T47D (cell line): ENCODE measurements at regions not wholly inside any gene's neighbourhood (a gene's known extent, or its start where the extent isn't known, plus 50 kb on each side); places are given as distances from the start of the nearest gene placed in this dataset.

Experiments used
- DNase-seq, 2 experiments: peaks; one replicate each; pipeline versions ENCODE4 v3.0.0 to v3.0.0-alpha.2; 2011 to 2012; ENCODE audit warnings: low read depth in 1 of 2, low spot score in 1 of 2
- JUND ChIP-seq: IDR thresholded peaks from 2 replicates; pipeline ENCODE4 v1.6.1; 2012; ENCODE audit warnings: low read depth
- in situ Hi-C: cut with HindIII; loops from 2 replicates; pipeline ENCODE4 v1.10.0; 2016; ENCODE audit warnings: low sequenced_read_pairs, low pct_unique_long_range_greater_than_20kb

- no peak for DNase-seq
- TF ChIP-seq JUND = no peak
- in situ Hi-C loops = no loop called here
Measured at GRCh38 chr3:6578526-6578925, 282.4 kb upstream of the GRM7 start.

GRCh38 chr3:6580808-6581207 lies 280.1 kb upstream of the GRM7 start:
- in situ Hi-C loops = no loop called here
- no peak for TF ChIP-seq JUND
- DNase-seq = no peak

- DNase-seq = no peak
- in situ Hi-C loops = no loop called here
Measured at GRCh38 chr3:6585360-6585759, 275.6 kb upstream of the GRM7 start.

GRCh38 chr3:6600237-6600636 lies 260.7 kb upstream of the GRM7 start:
- no peak for DNase-seq
- no peak for TF ChIP-seq JUND
- in situ Hi-C loops = no loop called here

More at GRCh38 chr3:6585360-6585759, 275.6 kb upstream of the GRM7 start:
- no peak for TF ChIP-seq JUND

- no peak for DNase-seq
Measured at GRCh38 chr3:6601374-6601773, 259.5 kb upstream of the GRM7 start.

GRCh38 chr3:6602329-6602728 lies 258.6 kb upstream of the GRM7 start:
- in situ Hi-C loops = no loop called here
- no peak for TF ChIP-seq JUND

More at GRCh38 chr3:6601374-6601773, 259.5 kb upstream of the GRM7 start:
- in situ Hi-C loops = no loop called here
- no peak for TF ChIP-seq JUND

GRCh38 chr3:6605227-6605626 lies 255.7 kb upstream of the GRM7 start:
- DNase-seq = no peak
- TF ChIP-seq JUND = no peak
- in situ Hi-C loops = no loop called here

More at GRCh38 chr3:6602329-6602728, 258.6 kb upstream of the GRM7 start:
- DNase-seq = no peak

GRCh38 chr3:6608843-6609242 lies 252.1 kb upstream of the GRM7 start:
- in situ Hi-C loops = no loop called here
- TF ChIP-seq JUND = no peak
- DNase-seq = no peak

- in situ Hi-C loops = no loop called here
- DNase-seq = no peak
- TF ChIP-seq JUND = no peak
Measured at GRCh38 chr3:6612034-6612616, 248.8 kb upstream of the GRM7 start.

GRCh38 chr3:6622260-6622659 lies 238.7 kb upstream of the GRM7 start:
- DNase-seq = no peak
- no peak for TF ChIP-seq JUND
- in situ Hi-C loops = no loop called here

GRCh38 chr3:6622712-6623111 lies 238.2 kb upstream of the GRM7 start:
- TF ChIP-seq JUND = no peak
- in situ Hi-C loops = no loop called here
- no peak for DNase-seq

GRCh38 chr3:6631376-6631775 lies 229.5 kb upstream of the GRM7 start:
- in situ Hi-C loops = no loop called here
- DNase-seq = no peak
- no peak for TF ChIP-seq JUND

- no peak for TF ChIP-seq JUND
- in situ Hi-C loops = no loop called here
- DNase-seq = no peak
Measured at GRCh38 chr3:6640907-6641306, 220.0 kb upstream of the GRM7 start.
